HCT116 (cell line): ENCODE measurements at regions not wholly inside any gene's neighbourhood (a gene's known extent, or its start where the extent isn't known, plus 50 kb on each side); places are given as distances from the start of the nearest gene placed in this dataset.
"Not testable (repeated sequence)": the region's sequence is repeated elsewhere in the genome, so short reads cannot be mapped to it uniquely, and the experiment has no call there.

Source experiments
- ATAC-seq: fragments of 200-7000 bp; cut with Tn5 transposase; 2 replicates; pipeline ENCODE4 v1.9.1; 2020; ENCODE audit warnings: mild to moderate bottlenecking, moderate library complexity
- BruUV-seq: library from RNA; stranded (reverse); fragments of 400-500 nt; replicated peaks from 2 replicates; lab custom pipeline; 2021; lab: Mats Ljungman, UMichigan
- CTCF ChIA-PET: fragments of 300-600 bp; sonication (Branson Sonifier 250); formaldehyde crosslinking; loops from one replicate; lab custom pipeline; 2021; ENCODE audit warnings: antibody characterized with exemption; lab: Charles Lee
- POLR2A ChIA-PET: fragments of 300-600, 350-600 bp; sonication (Branson Sonifier 250); formaldehyde crosslinking; loops from one replicate; lab custom pipeline; 2021; ENCODE audit warnings: antibody characterized with exemption; lab: Charles Lee
- RAD21 ChIA-PET, 2 experiments: fragments of 300-600 bp; sonication (Branson Sonifier 250); formaldehyde crosslinking; loops; one replicate each; lab custom pipeline; 2023; ENCODE audit warnings: low total read pairs in 2 of 2; ENCODE audit not compliant: uncharacterized antibody in 2 of 2, unreplicated experiment in 2 of 2, low non-redundant PET in 1 of 2; lab: Charles Lee
- DNase-seq: peaks from one replicate; pipeline ENCODE4 v3.0.0-alpha.2; 2010; ENCODE audit warnings: low read depth, low spot score
- H2AFZ ChIP-seq: fragments of 200-600 bp; shearing (Covaris generic), sonication (generic); 2 replicates; pipeline ENCODE4 v1.6.1; 2017; ENCODE audit warnings: low read depth, mixed run types, mixed read lengths, antibody characterized with exemption, low read length; ENCODE audit not compliant: poor library complexity, severe bottlenecking
- H3K27ac ChIP-seq: 2 replicates; pipeline ENCODE4 v1.5.1; 2012; ENCODE audit warnings: low read depth, low read length
- H3K27me3 ChIP-seq: fragments of 200-600 bp; sonication (generic); 2 replicates; pipeline ENCODE4 v1.6.1; 2016; ENCODE audit warnings: mixed run types, low read length, mixed read lengths; ENCODE audit not compliant: insufficient read depth
- H3K36me3 ChIP-seq, 2 experiments: fragments of 200-500 bp in 1 of 2; fragments of 200-600 bp in 1 of 2; sonication (Bioruptor generic) in 1 of 2; sonication (generic) in 1 of 2; 2 replicates each; pipeline versions ENCODE4 v1.5.1 to v1.6.1; 2014 to 2016; ENCODE audit warnings: low read length in 2 of 2, inconsistent platforms in 1 of 2, mixed read lengths in 1 of 2, mixed run types in 1 of 2; ENCODE audit not compliant: insufficient read depth in 2 of 2, control insufficient read depth in 1 of 2
- H3K4me1 ChIP-seq, 2 experiments: fragments of 200-600 bp in 1 of 2; sonication (generic) in 1 of 2; 2 replicates each; pipeline versions ENCODE4 v1.5.1 to v1.6.1; 2012 to 2017; ENCODE audit warnings: low read length in 2 of 2, inconsistent platforms in 1 of 2, mild to moderate bottlenecking in 1 of 2, mixed read lengths in 1 of 2, mixed run types in 1 of 2, moderate library complexity in 1 of 2; ENCODE audit not compliant: insufficient read depth in 2 of 2, control insufficient read depth in 1 of 2
- H3K4me2 ChIP-seq: fragments of 200-600 bp; sonication (generic); 2 replicates; pipeline ENCODE4 v1.6.1; 2017; ENCODE audit warnings: mixed run types, low read length, mixed read lengths
- H3K4me3 ChIP-seq, 2 experiments: fragments of 200-600 bp in 1 of 2; sonication (generic) in 1 of 2; replicated peaks in 1 of 2; 2 replicates each; pipeline ENCODE4 v1.5.1; 2011 to 2016; ENCODE audit warnings: low read length in 2 of 2, control low read depth in 1 of 2, low read depth in 1 of 2, mild to moderate bottlenecking in 1 of 2, mixed read lengths in 1 of 2, mixed run types in 1 of 2
- H3K79me2 ChIP-seq: fragments of 200-600 bp; sonication (generic); 2 replicates; pipeline ENCODE4 v1.6.1; 2017; ENCODE audit warnings: mild to moderate bottlenecking, mixed run types, low read length, moderate library complexity, mixed read lengths; ENCODE audit not compliant: insufficient read depth
- H3K9ac ChIP-seq: fragments of 200-600 bp; sonication (generic); 2 replicates; pipeline ENCODE4 v1.6.1; 2016; ENCODE audit warnings: low read length, mixed read lengths
- H3K9me2 ChIP-seq: fragments of 200-600 bp; sonication (generic), shearing (Covaris generic); 2 replicates; pipeline ENCODE4 v1.6.1; 2017; ENCODE audit warnings: mixed run types, mild to moderate bottlenecking, moderate library complexity; ENCODE audit not compliant: insufficient read depth
- H3K9me3 ChIP-seq, 2 experiments: fragments of 200-500 bp in 1 of 2; fragments of 200-600 bp in 1 of 2; sonication (Bioruptor generic) in 1 of 2; sonication (generic) in 1 of 2; 2 replicates each; pipeline ENCODE4 v1.6.1; 2014 to 2017; ENCODE audit warnings: low read length in 2 of 2, mixed read lengths in 2 of 2, inconsistent platforms in 1 of 2, low read depth in 1 of 2, mild to moderate bottlenecking in 1 of 2, mixed run types in 1 of 2, moderate library complexity in 1 of 2; ENCODE audit not compliant: control insufficient read depth in 1 of 2, insufficient read depth in 1 of 2
- H4K20me1 ChIP-seq: fragments of 200-600 bp; sonication (generic), shearing (Covaris generic); 2 replicates; pipeline ENCODE4 v1.6.1; 2017; ENCODE audit warnings: mixed run types, mild to moderate bottlenecking, moderate library complexity; ENCODE audit not compliant: insufficient read depth
- ATF3 ChIP-seq: IDR thresholded peaks from 2 replicates; pipeline ENCODE4 v1.6.1; 2012
- CBX3 ChIP-seq: IDR thresholded peaks from 2 replicates; pipeline ENCODE4 v1.6.1; 2012; ENCODE audit warnings: low read depth
- CEBPB ChIP-seq: IDR thresholded peaks from 2 replicates; pipeline ENCODE4 v1.6.1; 2012; ENCODE audit warnings: low read depth
- CTCF ChIP-seq, 3 experiments: fragments of 200-600 bp in 1 of 3; sonication (generic) in 1 of 3; IDR thresholded peaks in 2 of 3; conservative IDR thresholded peaks in 1 of 3; 2 replicates each; pipeline ENCODE4 v1.5.1; 2012 to 2017; ENCODE audit warnings: low read depth in 2 of 3, low read length in 2 of 3, antibody characterized with exemption in 1 of 3, borderline replicate concordance in 1 of 3, control low read depth in 1 of 3, mild to moderate bottlenecking in 1 of 3, mixed read lengths in 1 of 3, mixed run types in 1 of 3, moderate library complexity in 1 of 3; ENCODE audit not compliant: insufficient read depth in 1 of 3
- EGR1 ChIP-seq: IDR thresholded peaks from 2 replicates; pipeline ENCODE4 v1.6.1; 2012; ENCODE audit warnings: low read depth
- ELF1 ChIP-seq: IDR thresholded peaks from 2 replicates; pipeline ENCODE4 v1.6.1; 2012; ENCODE audit warnings: low read depth, borderline replicate concordance
- EZH2 ChIP-seq: fragments of 200-600 bp; sonication (generic); IDR thresholded peaks from 2 replicates; pipeline ENCODE4 v1.6.1; 2017; ENCODE audit warnings: antibody characterized with exemption, mixed run types
- EZH2phosphoT487 ChIP-seq: fragments of 200-600 bp; IDR thresholded peaks from 2 replicates; pipeline ENCODE4 v1.6.1; 2018; ENCODE audit warnings: antibody characterized with exemption, borderline replicate concordance
- FOSL1 ChIP-seq: IDR thresholded peaks from 2 replicates; pipeline ENCODE4 v1.6.1; 2012; ENCODE audit warnings: low read depth
- JUND ChIP-seq: IDR thresholded peaks from 2 replicates; pipeline ENCODE4 v1.6.1; 2012
- MAX ChIP-seq: IDR thresholded peaks from 2 replicates; pipeline ENCODE4 v1.6.1; 2012
- POLR2A ChIP-seq: IDR thresholded peaks from 2 replicates; pipeline ENCODE4 v1.7.0; 2011; ENCODE audit warnings: borderline replicate concordance; ENCODE audit not compliant: insufficient read depth, insufficient read length; ENCODE audit errors: extremely low read depth
- RAD21 ChIP-seq: IDR thresholded peaks from 2 replicates; pipeline ENCODE4 v1.6.1; 2012; ENCODE audit warnings: low read depth, mild to moderate bottlenecking
- REST ChIP-seq: IDR thresholded peaks from 2 replicates; pipeline ENCODE4 v1.6.1; 2012; ENCODE audit warnings: low read depth
- SP1 ChIP-seq: IDR thresholded peaks from 2 replicates; pipeline ENCODE4 v1.6.1; 2012; ENCODE audit warnings: low read depth
- SRF ChIP-seq: IDR thresholded peaks from 2 replicates; pipeline ENCODE4 v1.6.1; 2012; ENCODE audit warnings: low read depth
- TCF7L2 ChIP-seq: IDR thresholded peaks from 2 replicates; pipeline ENCODE4 v1.7.0; 2011; ENCODE audit warnings: borderline replicate concordance, inconsistent platforms; ENCODE audit not compliant: insufficient read depth, insufficient read length; ENCODE audit errors: extremely low read depth
- YY1 ChIP-seq: IDR thresholded peaks from 2 replicates; pipeline ENCODE4 v1.6.1; 2011; ENCODE audit warnings: low read length, low read depth, moderate library complexity, mild to moderate bottlenecking; ENCODE audit not compliant: insufficient replicate concordance; ENCODE audit errors: extremely low read depth
- ZFX ChIP-seq: fragments of 450-650 bp; IDR thresholded peaks from 2 replicates; pipeline ENCODE4 v1.6.1; 2017
- ZNF274 ChIP-seq: fragments of 200-500 bp; sonication (Bioruptor generic); IDR thresholded peaks from 2 replicates; pipeline ENCODE4 v1.6.1; 2014; ENCODE audit warnings: mild to moderate bottlenecking, low read depth, low read length, inconsistent platforms
- intact Hi-C: fragments of 100-400 bp; cut with micrococcal nuclease; formaldehyde crosslinking; loops from 2 replicates; pipeline ENCODE4 v1.10.0; 2022

- DNase-seq (no peak), ATAC-seq (no peak)
- Histone ChIP-seq H3K27ac (no peak overlapping the region), H3K4me2 (no peak overlapping the region), H3K9ac (no peak overlapping the region), H2AFZ (no peak overlapping the region), H4K20me1 (no peaks in the 10 kb centered on the region), H3K79me2 (no peaks in the 10 kb centered on the region), H3K36me3 (no peaks in the 10 kb centered on the region), H3K27me3 (no peaks in the 10 kb centered on the region)
- intact Hi-C loops = no loop called here
- POLR2A ChIA-PET = no interaction called here
- BruUV-seq = no TSS peak
- TF ChIP-seq CTCF (IDR thresholded peaks at IDR 0.05 in 2 of 3, conservative IDR thresholded peaks at IDR 0.05 in 1 of 3; ENCODE audit: borderline replicate concordance in 1 of 3, insufficient read depth in 1 of 3, low read depth in 2 of 3, low read length in 2 of 3) (no peak), ATF3 (no peak), CEBPB (no peak), TCF7L2 (no peak), SRF (no peak), CBX3 (no peak), YY1 (no peak), MAX (no peak), SP1 (no peak), RAD21 (no peak), JUND (no peak), ZNF274 (no peak), REST (no peak), ELF1 (no peak), ZFX (no peak), FOSL1 (no peak), EGR1 (no peak), EZH2 (no peak), POLR2A (no peak), EZH2phosphoT487 (no peak)
- TF ChIP-seq, all 23 proteins: peak for 0
- CTCF ChIA-PET = no interaction called here
- no peak overlapping the region for H3K4me3 ChIP-seq
- no peaks in the 10 kb centered on the region for H3K4me1 ChIP-seq
- no peaks in the 10 kb centered on the region for H3K9me2 ChIP-seq
- H3K9me3 ChIP-seq = no peaks in the 10 kb centered on the region
- RAD21 ChIA-PET = no interaction called here
Measured at GRCh38 chr2:94725543-94725942, 145.7 kb upstream of the TEKT4 start.

GRCh38 chr2:94735536-94735935, 135.7 kb upstream of the TEKT4 start:
- DNase-seq, ATAC-seq, H3K4me3 ChIP-seq, H3K4me2 ChIP-seq, H3K4me1 ChIP-seq, POLR2A ChIA-PET, H3K36me3 ChIP-seq, H3K27me3 ChIP-seq, H3K9ac ChIP-seq, intact Hi-C loops, H4K20me1 ChIP-seq, RAD21 ChIA-PET, H3K79me2 ChIP-seq, H3K9me2 ChIP-seq, H2AFZ ChIP-seq, BruUV-seq, CTCF ChIA-PET, H3K27ac ChIP-seq, H3K9me3 ChIP-seq: not testable (repeated sequence)
